Activated T-cell treated with anti-CD3 and anti-CD28 coated beads, Interleukin-2, amount 50 U/mL, for 72 hours (primary cell): ENCODE measurements at regions not wholly inside any gene's neighbourhood (a gene's known extent, or its start where the extent isn't known, plus 50 kb on each side); places are given as distances from the start of the nearest gene placed in this dataset.

ENCODE experiments used
- ATAC-seq, 2 donors: fragments of 150-1000 bp; cut with Tn5 transposase; replicated peaks in 1 of 2; 2 replicates each; pipeline ENCODE4 v1.10.0; 2021; ENCODE audit warnings: moderate library complexity in 2 of 2, mild to moderate bottlenecking in 1 of 2
- DNase-seq, 2 donors: peaks; one replicate each; pipeline ENCODE4 v3.0.0; 2021 to 2022; ENCODE audit warnings: mixed read lengths in 1 of 2
- H3K27ac Mint-ChIP-seq: one replicate; pipeline ENCODE4 v1.8.0; 2022; ENCODE audit warnings: mild to moderate bottlenecking, moderate library complexity, mixed read lengths
- H3K27me3 Mint-ChIP-seq: one replicate; pipeline ENCODE4 v1.8.0; 2022; ENCODE audit warnings: low read depth, mixed read lengths
- H3K36me3 Mint-ChIP-seq, 2 donors: one replicate each; pipeline ENCODE4 v1.8.0; 2022; ENCODE audit warnings: mixed read lengths in 2 of 2, mild to moderate bottlenecking in 1 of 2; ENCODE audit not compliant: insufficient read depth in 2 of 2
- H3K4me1 Mint-ChIP-seq: one replicate; pipeline ENCODE4 v1.8.0; 2022; ENCODE audit warnings: low read depth, mixed read lengths
- H3K4me3 Mint-ChIP-seq, 2 donors: one replicate each; pipeline ENCODE4 v1.8.0; 2022; ENCODE audit warnings: mild to moderate bottlenecking in 2 of 2, mixed read lengths in 2 of 2, moderate library complexity in 2 of 2
- H3K9me3 Mint-ChIP-seq, 2 donors: one replicate each; pipeline ENCODE4 v1.8.0; 2022; ENCODE audit warnings: mixed read lengths in 2 of 2

DNA sequence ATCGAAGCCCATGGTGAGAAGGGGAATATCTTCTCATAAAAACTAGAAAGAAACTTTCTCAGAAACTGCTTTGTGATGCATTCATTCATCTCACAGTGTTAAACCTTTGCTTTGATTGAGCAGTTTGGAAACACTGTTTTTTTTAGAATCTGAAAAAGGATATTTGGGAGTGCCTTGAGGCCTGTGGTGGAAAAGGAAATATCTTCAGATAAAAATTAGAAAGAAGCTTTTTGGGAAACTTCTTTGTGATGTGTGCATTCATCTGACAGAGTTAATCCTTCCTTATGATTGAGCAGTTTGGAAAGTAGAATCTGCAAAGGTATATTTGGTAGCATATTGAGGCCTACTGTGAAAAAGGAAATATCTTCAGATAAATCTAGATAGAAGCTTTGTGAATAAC lies 1594.9 kb downstream of the UQCRFS1 start:
- Mint-ChIP-seq H3K9me3 (peaks cover 27 to 31% of the 10 kb centered on the region in 2 donors), H3K27ac (no peak overlapping the region), H3K4me1 (no peaks in the 10 kb centered on the region), H3K27me3 (no peaks in the 10 kb centered on the region), H3K4me3 (no peak overlapping the region), H3K36me3 (peaks cover 16 to 41% of the 10 kb centered on the region in 2 donors)
- ATAC-seq = no peak
- DNase-seq = no peak

GRCh38 chr19:27580906-27581305 lies 1632.0 kb downstream of the UQCRFS1 start:
- no peak overlapping the region for H3K4me3 Mint-ChIP-seq
- H3K27me3 Mint-ChIP-seq = no peaks in the 10 kb centered on the region
- H3K27ac Mint-ChIP-seq = no peak overlapping the region
- DNase-seq = no peak
- peaks cover 6 to 20% of the 10 kb centered on the region in 2 donors for H3K36me3 Mint-ChIP-seq
- ATAC-seq = no peak
- H3K4me1 Mint-ChIP-seq = no peaks in the 10 kb centered on the region
- H3K9me3 Mint-ChIP-seq = peaks cover 22 to 24% of the 10 kb centered on the region in 2 donors
